Stimulated activated naive CD4-positive, alpha-beta T cell (primary cell): ENCODE measurements at regions not wholly inside any gene's neighbourhood (a gene's known extent, or its start where the extent isn't known, plus 50 kb on each side); places are given as distances from the start of the nearest gene placed in this dataset.

Source experiments
- DNase-seq, 6 experiments: peaks; one replicate each; lab custom pipeline; 2025; lab: John Stamatoyannopoulos, UW

GRCh38 chr4:147355847-147356246, 125.0 kb upstream of the EDNRA start:
- DNase-seq, result no peak

GRCh38 chr4:147360301-147360700, 120.6 kb upstream of the EDNRA start:
- no peak for DNase-seq

GRCh38 chr4:147361726-147362125, 119.2 kb upstream of the EDNRA start:
- DNase-seq, result no peak

- no peak for DNase-seq
These were observed 118.0 kb upstream of the EDNRA start for GRCh38 chr4:147362938-147363337.

GRCh38 chr4:147363514-147363913, 117.4 kb upstream of the EDNRA start:
- no peak for DNase-seq

GRCh38 chr4:147365396-147365795, 115.5 kb upstream of the EDNRA start:
- no peak for DNase-seq

- no peak for DNase-seq
These were observed 114.7 kb upstream of the EDNRA start for GRCh38 chr4:147366164-147366563.

- DNase-seq, result no peak
These were observed 113.0 kb upstream of the EDNRA start for GRCh38 chr4:147367891-147368290.

GRCh38 chr4:147368948-147369347, 111.9 kb upstream of the EDNRA start:
- DNase-seq, result no peak

- DNase-seq, result no peak
These were observed 110.4 kb upstream of the EDNRA start for GRCh38 chr4:147370473-147370872.

GRCh38 chr4:147370881-147371280, 110.0 kb upstream of the EDNRA start:
- DNase-seq, result no peak

GRCh38 chr4:147371661-147372060, 109.2 kb upstream of the EDNRA start:
- no peak for DNase-seq

- no peak for DNase-seq
These were observed 102.1 kb upstream of the EDNRA start for GRCh38 chr4:147378780-147379179.

- DNase-seq, result no peak
These were observed 99.1 kb upstream of the EDNRA start for GRCh38 chr4:147381749-147382148.

GRCh38 chr4:147388018-147388417, 92.9 kb upstream of the EDNRA start:
- DNase-seq, result no peak

GRCh38 chr4:147396105-147396504, 84.8 kb upstream of the EDNRA start:
- no peak for DNase-seq

- DNase-seq, result no peak
These were observed 82.3 kb upstream of the EDNRA start for GRCh38 chr4:147398556-147398955.

GRCh38 chr4:147400721-147401120, 80.2 kb upstream of the EDNRA start:
- DNase-seq, result no peak

GRCh38 chr4:147401221-147401620, 79.7 kb upstream of the EDNRA start:
- no peak for DNase-seq

GRCh38 chr4:147407261-147408045, 73.4 kb upstream of the EDNRA start:
- no peak for DNase-seq

- DNase-seq, result no peak
These were observed 72.7 kb upstream of the EDNRA start for GRCh38 chr4:147408189-147408588.

- no peak for DNase-seq
These were observed 71.5 kb upstream of the EDNRA start for GRCh38 chr4:147409350-147409749.

- DNase-seq, result no peak
These were observed 62.7 kb upstream of the EDNRA start for GRCh38 chr4:147418226-147418625.

- DNase-seq, result no peak
These were observed 59.4 kb upstream of the EDNRA start for GRCh38 chr4:147421456-147421855.
